C4-2B (cell line): ENCODE measurements at regions not wholly inside any gene's neighbourhood (a gene's known extent, or its start where the extent isn't known, plus 50 kb on each side); places are given as distances from the start of the nearest gene placed in this dataset.

Experiments used
- H3K27ac ChIP-seq: fragments of 450-650 bp; 2 replicates; pipeline ENCODE4 v1.5.1; 2017
- ZFX ChIP-seq: fragments of 450-650 bp; IDR thresholded peaks from 2 replicates; pipeline ENCODE4 v1.6.1; 2017
- TF ChIP-seq, protein P1 (sequence below): fragments of 450-650 bp; conservative IDR thresholded peaks from 2 replicates; pipeline ENCODE4 v1.5.1; 2017; ENCODE audit warnings: mild to moderate bottlenecking

DNA sequence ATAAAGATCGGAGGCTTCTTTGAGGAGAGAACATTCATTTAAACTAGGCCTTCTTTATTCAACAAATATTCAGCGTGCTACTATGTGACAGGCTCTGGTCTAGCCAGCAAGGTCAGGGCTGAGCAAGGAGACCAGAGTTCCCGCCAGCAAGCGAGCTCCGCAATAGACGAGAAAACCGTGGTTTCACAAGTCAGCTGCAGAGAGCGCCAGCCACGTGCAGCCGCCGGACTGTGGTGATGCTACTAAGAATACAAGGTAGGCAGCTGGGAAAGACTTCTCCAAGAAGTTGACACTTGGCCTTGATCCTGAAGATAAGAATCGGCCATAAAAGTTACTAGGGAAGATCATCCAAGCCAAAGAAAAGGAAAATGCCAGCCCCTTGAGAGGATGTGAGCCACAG, 533.7 kb upstream of the SALL3 start:
- TF ChIP-seq ZFX = no peak
- TF ChIP-seq, protein P1, sequence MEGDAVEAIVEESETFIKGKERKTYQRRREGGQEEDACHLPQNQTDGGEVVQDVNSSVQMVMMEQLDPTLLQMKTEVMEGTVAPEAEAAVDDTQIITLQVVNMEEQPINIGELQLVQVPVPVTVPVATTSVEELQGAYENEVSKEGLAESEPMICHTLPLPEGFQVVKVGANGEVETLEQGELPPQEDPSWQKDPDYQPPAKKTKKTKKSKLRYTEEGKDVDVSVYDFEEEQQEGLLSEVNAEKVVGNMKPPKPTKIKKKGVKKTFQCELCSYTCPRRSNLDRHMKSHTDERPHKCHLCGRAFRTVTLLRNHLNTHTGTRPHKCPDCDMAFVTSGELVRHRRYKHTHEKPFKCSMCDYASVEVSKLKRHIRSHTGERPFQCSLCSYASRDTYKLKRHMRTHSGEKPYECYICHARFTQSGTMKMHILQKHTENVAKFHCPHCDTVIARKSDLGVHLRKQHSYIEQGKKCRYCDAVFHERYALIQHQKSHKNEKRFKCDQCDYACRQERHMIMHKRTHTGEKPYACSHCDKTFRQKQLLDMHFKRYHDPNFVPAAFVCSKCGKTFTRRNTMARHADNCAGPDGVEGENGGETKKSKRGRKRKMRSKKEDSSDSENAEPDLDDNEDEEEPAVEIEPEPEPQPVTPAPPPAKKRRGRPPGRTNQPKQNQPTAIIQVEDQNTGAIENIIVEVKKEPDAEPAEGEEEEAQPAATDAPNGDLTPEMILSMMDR = no peak
- no peak overlapping the region for H3K27ac ChIP-seq

DNA sequence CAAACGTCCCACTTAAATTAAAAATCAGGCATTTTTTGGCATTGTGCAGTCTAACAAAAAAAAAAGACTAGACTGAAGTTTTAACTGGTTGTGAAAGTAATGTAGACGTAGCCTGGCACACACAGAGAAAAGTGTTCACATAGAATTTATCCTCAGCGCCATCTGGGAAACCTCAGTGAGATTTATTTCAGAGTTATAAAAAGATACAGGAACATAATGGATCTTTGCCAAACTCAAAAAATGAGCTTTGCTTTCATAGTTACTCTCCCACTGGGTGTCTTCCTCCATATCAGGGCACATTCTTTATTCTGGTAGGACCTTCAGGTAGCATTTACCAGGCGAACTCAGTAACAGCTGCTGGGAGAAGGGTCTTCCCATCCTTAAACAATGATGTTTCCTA, 532.4 kb upstream of the SALL3 start:
- TF ChIP-seq, protein P1 = no peak
- TF ChIP-seq ZFX = no peak
- no peak overlapping the region for H3K27ac ChIP-seq

DNA sequence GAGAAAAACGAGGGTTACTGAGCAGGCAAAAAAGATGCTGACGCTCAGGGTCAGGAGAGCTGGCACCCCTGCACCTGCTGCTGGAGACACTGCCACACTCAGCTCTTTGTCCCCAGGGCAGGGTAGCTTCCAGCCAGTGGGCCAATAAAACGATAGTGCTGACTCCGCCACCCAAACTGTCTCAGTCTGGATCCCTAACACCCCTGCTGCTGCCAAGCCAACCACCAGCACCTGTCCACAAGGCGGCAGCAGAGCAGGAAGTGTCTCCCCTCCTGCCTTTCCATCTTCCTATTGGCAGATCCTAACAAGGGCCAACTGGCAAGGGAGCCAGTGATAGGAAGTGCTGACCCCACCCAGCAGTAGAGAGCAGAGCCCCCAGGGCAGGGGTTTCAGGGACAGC, 531.5 kb upstream of the SALL3 start:
- H3K27ac ChIP-seq = no peak overlapping the region

DNA sequence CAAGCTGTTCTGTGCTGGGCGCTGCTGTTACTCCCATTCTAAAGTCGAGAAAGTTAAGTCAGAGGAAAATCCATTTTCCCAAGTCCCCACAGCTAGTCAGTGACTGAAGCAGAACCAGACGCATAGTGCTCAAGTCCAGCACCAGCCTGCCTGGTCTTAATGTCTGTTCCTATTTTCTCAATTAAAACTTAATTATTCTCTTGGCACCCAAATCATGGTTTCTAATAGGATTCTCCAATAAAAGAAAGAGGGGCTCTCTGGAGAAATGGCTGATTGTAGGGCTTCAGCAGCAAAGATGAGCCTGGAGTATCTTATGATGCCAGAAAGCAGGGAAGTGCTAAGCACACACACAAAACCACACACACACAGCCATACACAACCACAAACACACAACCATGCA, 531.0 kb upstream of the SALL3 start:
- H3K27ac ChIP-seq = no peak overlapping the region
- no peak for TF ChIP-seq ZFX
- TF ChIP-seq, protein P1 = no peak; the same call in 1 of the 2 replicates

More for the DNA sequence above, 531.5 kb upstream of the SALL3 start:
- no peak for TF ChIP-seq ZFX
- TF ChIP-seq, protein P1 = peak; percentile 63

DNA sequence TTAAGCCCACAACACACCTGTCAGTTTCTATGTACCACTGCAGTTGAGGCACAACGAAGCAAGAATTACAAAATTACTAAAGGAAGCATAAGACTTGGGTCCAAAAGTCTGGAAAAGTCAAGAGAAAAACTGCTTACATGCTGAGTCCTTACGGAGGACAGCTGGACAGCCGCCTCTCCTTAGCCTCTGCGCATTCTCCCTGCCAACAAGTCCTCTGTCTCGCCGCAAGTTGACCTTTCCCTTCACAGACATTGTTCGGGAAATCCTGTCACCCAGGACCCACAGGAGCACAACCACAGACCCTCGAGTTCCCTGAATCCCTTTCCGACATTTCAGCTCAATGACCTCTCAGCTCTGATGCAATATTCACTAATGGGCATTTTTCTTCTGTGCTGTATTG, 525.4 kb upstream of the SALL3 start:
- TF ChIP-seq, protein P1 = no peak
- no peak for TF ChIP-seq ZFX
- no peak overlapping the region for H3K27ac ChIP-seq

DNA sequence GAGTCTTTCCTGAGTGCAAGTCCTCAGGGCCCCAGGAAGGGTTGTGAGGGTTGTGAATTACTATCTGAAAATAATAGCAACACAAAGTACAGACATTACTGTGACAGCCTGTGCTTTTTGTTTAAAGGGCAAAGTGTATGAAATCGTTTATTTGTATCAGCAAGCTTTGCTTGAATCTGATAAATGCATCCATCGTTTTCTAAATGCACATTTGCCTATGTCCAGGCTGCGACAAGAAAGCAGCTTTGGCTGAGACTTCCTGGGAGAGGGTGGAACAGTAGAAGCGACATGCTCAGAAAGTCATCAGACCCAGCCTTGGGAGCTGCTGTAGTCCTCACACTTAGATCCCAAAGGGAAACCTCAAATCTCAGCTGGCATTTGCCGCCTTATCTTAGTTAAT, 524.2 kb upstream of the SALL3 start:
- TF ChIP-seq ZFX = no peak
- TF ChIP-seq, protein P1 = no peak

DNA sequence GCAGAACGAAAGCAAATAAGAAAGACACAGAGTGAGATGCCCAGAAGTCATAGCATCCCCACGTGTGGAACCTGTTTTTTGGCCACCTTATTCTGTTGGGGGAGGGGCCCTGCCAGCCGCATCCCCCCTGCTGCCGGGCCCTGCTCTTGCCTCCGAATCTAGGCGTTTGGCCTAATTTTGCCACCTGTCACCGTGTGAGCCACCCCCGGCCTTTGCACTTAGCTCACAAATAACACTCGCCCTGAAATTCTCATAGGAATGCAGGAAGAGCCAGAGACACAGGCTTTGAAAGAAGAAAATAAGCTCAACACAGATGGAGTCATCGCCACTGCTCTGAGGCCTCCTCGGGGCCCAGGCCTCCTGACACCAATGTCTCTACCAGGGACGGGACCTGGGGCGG, 522.6 kb upstream of the SALL3 start:
- TF ChIP-seq, protein P1 = no peak
- TF ChIP-seq ZFX = no peak
- H3K27ac ChIP-seq = no peak overlapping the region

More for the DNA sequence above, 524.2 kb upstream of the SALL3 start:
- no peak overlapping the region for H3K27ac ChIP-seq
